ENCODE measurements at regions not wholly inside any gene's neighbourhood (a gene's known extent, or its start where the extent isn't known, plus 50 kb on each side); places are given as distances from the start of the nearest gene placed in this dataset.

DNA sequence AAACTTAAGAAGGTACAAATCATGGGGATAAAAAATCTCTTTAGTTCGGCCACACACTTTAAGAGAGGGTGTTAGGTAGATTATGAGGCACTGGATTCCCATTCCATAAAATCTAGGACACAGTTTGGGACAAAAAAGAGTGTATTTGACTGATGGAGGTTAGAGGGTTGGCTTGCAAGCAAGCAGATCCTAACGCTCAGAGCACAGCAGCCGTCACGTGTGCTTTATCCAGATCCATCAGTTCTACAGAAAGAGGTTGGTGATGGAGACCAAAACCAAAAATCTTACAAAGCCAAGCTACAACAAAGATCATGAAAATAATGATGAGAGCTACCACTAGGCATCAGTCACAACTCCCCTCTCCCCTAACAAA is 549.4 kb downstream of the TNS3 start:
- intact Hi-C loops (cut with DNase I, micrococcal nuclease) = no loop called here
- Histone ChIP-seq H3K36me3 (ENCODE audit: insufficient read depth, low read length) (no peaks in the 10 kb centered on the region), H3K9me3 (ENCODE audit: control insufficient read depth in 1 of 2, insufficient read depth in 1 of 2, low read length in 2 of 2) (no peaks in the 10 kb centered on the region), H3K4me3 (ENCODE audit: low read length) (no peak overlapping the region), H3K27me3 (ENCODE audit: control insufficient read depth in 1 of 2, insufficient read depth in 2 of 2, low read length in 2 of 2) (no peaks in the 10 kb centered on the region), H3K4me1 (ENCODE audit: insufficient read depth, low read length) (no peaks in the 10 kb centered on the region), H3K27ac (ENCODE audit: low read depth in 1 of 2, low read length in 2 of 2) (no peak overlapping the region)
- Mint-ChIP-seq H3K36me3 (ENCODE audit: low read depth) (no peaks in the 10 kb centered on the region), H3K9me3 (no peaks in the 10 kb centered on the region), H3K4me3 (no peak overlapping the region), H3K27ac (no peak overlapping the region), H3K27me3 (no peaks in the 10 kb centered on the region), H3K4me1 (ENCODE audit: low read depth) (no peaks in the 10 kb centered on the region)
- ChIA-PET CTCF (no interaction called here), POLR2A (no interaction called here)
- ATAC-seq (ENCODE audit: poor library complexity) (no peak), DNase-seq (no peak)
- TF ChIP-seq, protein P1, sequence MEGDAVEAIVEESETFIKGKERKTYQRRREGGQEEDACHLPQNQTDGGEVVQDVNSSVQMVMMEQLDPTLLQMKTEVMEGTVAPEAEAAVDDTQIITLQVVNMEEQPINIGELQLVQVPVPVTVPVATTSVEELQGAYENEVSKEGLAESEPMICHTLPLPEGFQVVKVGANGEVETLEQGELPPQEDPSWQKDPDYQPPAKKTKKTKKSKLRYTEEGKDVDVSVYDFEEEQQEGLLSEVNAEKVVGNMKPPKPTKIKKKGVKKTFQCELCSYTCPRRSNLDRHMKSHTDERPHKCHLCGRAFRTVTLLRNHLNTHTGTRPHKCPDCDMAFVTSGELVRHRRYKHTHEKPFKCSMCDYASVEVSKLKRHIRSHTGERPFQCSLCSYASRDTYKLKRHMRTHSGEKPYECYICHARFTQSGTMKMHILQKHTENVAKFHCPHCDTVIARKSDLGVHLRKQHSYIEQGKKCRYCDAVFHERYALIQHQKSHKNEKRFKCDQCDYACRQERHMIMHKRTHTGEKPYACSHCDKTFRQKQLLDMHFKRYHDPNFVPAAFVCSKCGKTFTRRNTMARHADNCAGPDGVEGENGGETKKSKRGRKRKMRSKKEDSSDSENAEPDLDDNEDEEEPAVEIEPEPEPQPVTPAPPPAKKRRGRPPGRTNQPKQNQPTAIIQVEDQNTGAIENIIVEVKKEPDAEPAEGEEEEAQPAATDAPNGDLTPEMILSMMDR (IDR thresholded peaks at IDR 0.05) = no peak

DNA sequence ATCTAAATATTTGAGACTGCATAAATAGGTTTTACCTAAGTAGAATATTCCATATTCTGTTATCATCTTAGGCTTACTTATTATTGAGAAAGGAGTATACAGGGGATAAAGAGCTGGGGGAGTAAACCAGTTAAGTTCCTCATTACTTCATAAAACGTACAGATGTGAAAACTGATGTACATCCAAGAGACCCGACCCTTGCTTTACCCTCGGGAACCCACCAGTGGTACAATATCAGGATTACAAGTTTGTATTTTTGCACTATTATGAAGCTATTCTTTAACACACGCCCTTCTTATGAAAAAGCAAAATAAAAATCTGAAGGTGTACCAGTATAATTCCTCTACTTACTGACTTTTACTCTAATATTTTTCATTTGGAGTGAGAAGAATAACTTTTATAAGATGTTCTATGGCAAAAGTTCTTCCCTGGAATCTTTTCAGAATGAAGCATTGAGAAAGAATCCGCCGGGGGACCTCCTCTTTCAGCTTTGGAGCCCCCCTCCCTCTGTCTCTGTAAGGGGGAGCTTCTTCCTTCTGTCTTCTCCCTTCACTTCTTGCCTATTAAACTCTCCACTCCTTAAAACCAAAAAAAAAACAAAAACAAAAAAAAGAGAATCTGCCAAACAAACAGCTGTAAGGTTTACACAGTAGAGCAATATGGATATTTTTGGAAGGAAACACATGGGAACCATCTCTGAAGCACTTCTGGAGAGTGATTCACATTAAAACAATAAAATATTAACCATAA is 550.0 kb downstream of the TNS3 start:
- CTCF ChIA-PET = no interaction called here
- Mint-ChIP-seq H3K27me3 (no peaks in the 10 kb centered on the region), H3K4me3 (no peak overlapping the region), H3K36me3 (ENCODE audit: low read depth) (no peaks in the 10 kb centered on the region), H3K4me1 (ENCODE audit: low read depth) (no peaks in the 10 kb centered on the region), H3K27ac (no peak overlapping the region), H3K9me3 (no peaks in the 10 kb centered on the region)
- POLR2A ChIA-PET = no interaction called here
- Histone ChIP-seq H3K4me3 (ENCODE audit: low read length) (no peak overlapping the region), H3K36me3 (ENCODE audit: insufficient read depth, low read length) (no peaks in the 10 kb centered on the region), H3K27ac (ENCODE audit: low read depth in 1 of 2, low read length in 2 of 2) (no peak overlapping the region), H3K4me1 (ENCODE audit: insufficient read depth, low read length) (no peaks in the 10 kb centered on the region), H3K9me3 (ENCODE audit: control insufficient read depth in 1 of 2, insufficient read depth in 1 of 2, low read length in 2 of 2) (no peaks in the 10 kb centered on the region), H3K27me3 (ENCODE audit: control insufficient read depth in 1 of 2, insufficient read depth in 2 of 2, low read length in 2 of 2) (no peaks in the 10 kb centered on the region)
- no peak for DNase-seq
- ATAC-seq (ENCODE audit: poor library complexity) = no peak
- intact Hi-C loops (cut with DNase I, micrococcal nuclease) = no loop called here
- TF ChIP-seq, protein P1 (IDR thresholded peaks at IDR 0.05) = no peak

DNA sequence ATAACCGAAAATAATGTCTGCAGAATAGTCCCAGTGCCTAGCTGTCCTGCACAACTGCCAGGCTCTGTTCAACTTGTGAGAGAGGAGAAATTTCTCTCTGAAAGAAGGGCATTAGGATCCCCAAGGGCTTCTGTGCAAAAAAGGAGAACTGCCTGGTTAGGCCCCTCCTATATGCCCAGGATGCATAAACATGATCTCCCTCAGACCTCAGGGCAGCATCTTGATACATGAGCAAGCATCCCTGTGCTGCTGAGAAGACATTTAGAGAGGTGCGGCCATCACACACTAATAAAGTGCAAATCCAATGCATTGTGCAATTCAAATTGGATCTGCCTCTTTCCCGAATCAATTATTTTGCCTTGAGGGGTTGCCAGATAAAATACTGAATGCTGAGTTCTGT is 553.6 kb downstream of the TNS3 start:
- no peaks in the 10 kb centered on the region for H3K9me3 ChIP-seq (ENCODE audit: control insufficient read depth in 1 of 2, insufficient read depth in 1 of 2, low read length in 2 of 2)
- DNase-seq = no peak
- ChIA-PET POLR2A (no interaction called here), CTCF (no interaction called here)
- no peak overlapping the region for H3K27ac ChIP-seq (ENCODE audit: low read depth in 1 of 2, low read length in 2 of 2)
- TF ChIP-seq, protein P1 (IDR thresholded peaks at IDR 0.05) = no peak
- no peak overlapping the region for H3K27ac Mint-ChIP-seq
- H3K27me3 Mint-ChIP-seq = no peaks in the 10 kb centered on the region
- intact Hi-C loops (cut with DNase I, micrococcal nuclease) = no loop called here
- no peak overlapping the region for H3K4me3 ChIP-seq (ENCODE audit: low read length)
- no peaks in the 10 kb centered on the region for H3K36me3 Mint-ChIP-seq (ENCODE audit: low read depth)
- H3K4me1 Mint-ChIP-seq (ENCODE audit: low read depth) = no peaks in the 10 kb centered on the region
- ATAC-seq (ENCODE audit: poor library complexity) = no peak
- H3K9me3 Mint-ChIP-seq = no peaks in the 10 kb centered on the region
- H3K27me3 ChIP-seq (ENCODE audit: control insufficient read depth in 1 of 2, insufficient read depth in 2 of 2, low read length in 2 of 2) = no peaks in the 10 kb centered on the region
- H3K36me3 ChIP-seq (ENCODE audit: insufficient read depth, low read length) = no peaks in the 10 kb centered on the region
- H3K4me1 ChIP-seq (ENCODE audit: insufficient read depth, low read length) = no peaks in the 10 kb centered on the region
- no peak overlapping the region for H3K4me3 Mint-ChIP-seq

Measured in CD4-positive, alpha-beta T cell (primary cell).